Right atrium auricular region (tissue), 2 donors: ENCODE measurements at regions not wholly inside any gene's neighbourhood (a gene's known extent, or its start where the extent isn't known, plus 50 kb on each side); places are given as distances from the start of the nearest gene placed in this dataset.

ENCODE experiments used
- DNase-seq: peaks from one replicate; pipeline ENCODE4 v3.0.0-alpha.2; 2019; ENCODE audit warnings: low spot score
- H3K27ac ChIP-seq, 2 donors: fragments of 200-600 bp; sonication (generic); 1 replicate in 1 of 2; 2 replicates in 1 of 2; pipeline ENCODE4 v1.5.1; 2016 to 2019
- H3K27me3 ChIP-seq, 2 donors: fragments of 200-600 bp; sonication (generic); one replicate each; pipeline versions ENCODE4 v1.5.1 to v1.6.0; 2017 to 2019
- H3K36me3 ChIP-seq: fragments of 200-600 bp; sonication (generic); one replicate; pipeline ENCODE4 v1.5.1; 2016
- H3K4me1 ChIP-seq, 2 donors: fragments of 200-600 bp; sonication (generic); one replicate each; pipeline versions ENCODE4 v1.5.1 to v1.6.0; 2017 to 2019
- H3K4me3 ChIP-seq, 2 donors: fragments of 200-600 bp; sonication (generic); 1 replicate in 1 of 2; 2 replicates in 1 of 2; pipeline ENCODE4 v1.5.1; 2017 to 2019; ENCODE audit warnings: mild to moderate bottlenecking in 1 of 2, moderate library complexity in 1 of 2
- H3K9me3 ChIP-seq, 2 donors: fragments of 200-600 bp; sonication (generic); one replicate each; pipeline ENCODE4 v1.5.1; 2019
- CTCF ChIP-seq, 2 donors: fragments of 200-600 bp; sonication (generic); IDR thresholded peaks; one replicate each; pipeline ENCODE4 v1.5.1; 2019; ENCODE audit warnings: antibody characterized with exemption in 2 of 2

GRCh38 chr1:58879464-58879863 is 95.6 kb upstream of the JUN start:
- H3K27me3 ChIP-seq = no peaks in the 10 kb centered on the region
- H3K27ac ChIP-seq = no peak overlapping the region
- TF ChIP-seq CTCF (IDR thresholded peaks at IDR 0.05) = no peak
- H3K36me3 ChIP-seq = no peaks in the 10 kb centered on the region
- no peak overlapping the region for H3K4me3 ChIP-seq
- no peaks in the 10 kb centered on the region for H3K9me3 ChIP-seq
- DNase-seq = no peak
- peaks cover 0 to 40% of the 10 kb centered on the region in 2 donors for H3K4me1 ChIP-seq

- no peak overlapping the region for H3K27ac ChIP-seq
- no peaks in the 10 kb centered on the region for H3K9me3 ChIP-seq
- DNase-seq = no peak
- TF ChIP-seq CTCF (IDR thresholded peaks at IDR 0.05) = no peak
- H3K36me3 ChIP-seq = no peaks in the 10 kb centered on the region
- H3K4me1 ChIP-seq = peaks cover 0 to 40% of the 10 kb centered on the region in 2 donors
- no peaks in the 10 kb centered on the region for H3K27me3 ChIP-seq
- H3K4me3 ChIP-seq = no peak overlapping the region
Observed at GRCh38 chr1:58880592-58880991, 96.7 kb upstream of the JUN start.

GRCh38 chr1:58881471-58881994 is 97.7 kb upstream of the JUN start:
- peak; percentile 91 for DNase-seq
- H3K27me3 ChIP-seq = no peaks in the 10 kb centered on the region
- H3K9me3 ChIP-seq = no peaks in the 10 kb centered on the region
- no peak overlapping the region for H3K27ac ChIP-seq
- peaks cover 0 to 44% of the 10 kb centered on the region in 2 donors for H3K4me1 ChIP-seq
- no peak for TF ChIP-seq CTCF (IDR thresholded peaks at IDR 0.05)
- H3K4me3 ChIP-seq = no peak overlapping the region
- H3K36me3 ChIP-seq = no peaks in the 10 kb centered on the region

GRCh38 chr1:58882322-58882948 is 98.6 kb upstream of the JUN start:
- no peak for DNase-seq
- Histone ChIP-seq H3K4me3 (no peak overlapping the region), H3K27me3 (no peaks in the 10 kb centered on the region), H3K4me1 (peaks cover 0 to 53% of the 10 kb centered on the region in 2 donors), H3K27ac (peak overlapping the region; percentile 71 to 72), H3K36me3 (no peaks in the 10 kb centered on the region), H3K9me3 (no peaks in the 10 kb centered on the region)
- TF ChIP-seq CTCF (IDR thresholded peaks at IDR 0.05) = no peak

GRCh38 chr1:58883037-58883887 is 99.4 kb upstream of the JUN start:
- no peaks in the 10 kb centered on the region for H3K27me3 ChIP-seq
- no peak for TF ChIP-seq CTCF (IDR thresholded peaks at IDR 0.05)
- DNase-seq = peak; percentile 97
- H3K36me3 ChIP-seq = no peaks in the 10 kb centered on the region
- no peaks in the 10 kb centered on the region for H3K9me3 ChIP-seq
- peaks cover 0 to 58% of the 10 kb centered on the region in 2 donors for H3K4me1 ChIP-seq
- peak overlapping the region; percentile 71 to 72 for H3K27ac ChIP-seq
- no peak overlapping the region for H3K4me3 ChIP-seq
